Kidney glomerular epithelial cell (primary cell): ENCODE measurements at regions not wholly inside any gene's neighbourhood (a gene's known extent, or its start where the extent isn't known, plus 50 kb on each side); places are given as distances from the start of the nearest gene placed in this dataset.
"Not testable (repeated sequence)": the region's sequence is repeated elsewhere in the genome, so short reads cannot be mapped to it uniquely, and the experiment has no call there.

Experiments
- DNase-seq: peaks from one replicate; lab custom pipeline; 2025; lab: John Stamatoyannopoulos, UW

DNA sequence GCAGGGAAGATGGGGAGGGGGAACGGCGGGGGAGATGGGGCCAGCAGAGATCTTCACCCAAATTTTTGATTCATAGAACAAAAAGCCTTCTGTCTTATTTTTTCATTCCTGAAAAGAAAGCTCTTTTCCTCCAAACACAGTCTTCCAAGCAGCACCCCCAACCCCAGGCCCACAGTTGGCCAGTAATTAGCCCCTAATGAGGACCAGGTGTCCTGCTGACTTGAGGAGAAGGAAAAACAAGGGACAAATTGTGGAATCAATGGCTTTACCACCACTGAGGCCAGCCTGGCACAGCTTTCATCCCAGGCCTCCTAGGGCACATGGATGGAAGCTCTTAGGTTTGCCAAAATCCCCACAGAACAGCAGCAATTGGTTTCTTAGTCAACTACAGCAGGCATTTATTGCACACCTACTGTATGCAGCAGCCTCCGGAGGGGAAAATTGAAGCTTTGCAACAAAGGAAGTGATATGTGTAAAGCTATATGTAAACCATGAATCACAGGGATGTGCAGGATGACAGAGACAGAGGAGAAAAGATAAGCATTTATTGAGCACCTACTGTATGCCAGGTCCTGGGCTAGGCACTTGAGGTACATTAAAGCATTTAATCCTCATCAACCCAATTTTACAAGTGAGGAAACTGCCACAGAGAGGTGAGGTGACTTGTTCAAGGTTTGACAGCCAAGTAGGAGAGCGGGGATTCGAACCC lies 199.5 kb downstream of the TBC1D2B start:
- no peak for DNase-seq

- not testable (repeated sequence) for DNase-seq
Observed at GRCh38 chr15:77876107-77876820, 201.2 kb downstream of the TBC1D2B start.

DNA sequence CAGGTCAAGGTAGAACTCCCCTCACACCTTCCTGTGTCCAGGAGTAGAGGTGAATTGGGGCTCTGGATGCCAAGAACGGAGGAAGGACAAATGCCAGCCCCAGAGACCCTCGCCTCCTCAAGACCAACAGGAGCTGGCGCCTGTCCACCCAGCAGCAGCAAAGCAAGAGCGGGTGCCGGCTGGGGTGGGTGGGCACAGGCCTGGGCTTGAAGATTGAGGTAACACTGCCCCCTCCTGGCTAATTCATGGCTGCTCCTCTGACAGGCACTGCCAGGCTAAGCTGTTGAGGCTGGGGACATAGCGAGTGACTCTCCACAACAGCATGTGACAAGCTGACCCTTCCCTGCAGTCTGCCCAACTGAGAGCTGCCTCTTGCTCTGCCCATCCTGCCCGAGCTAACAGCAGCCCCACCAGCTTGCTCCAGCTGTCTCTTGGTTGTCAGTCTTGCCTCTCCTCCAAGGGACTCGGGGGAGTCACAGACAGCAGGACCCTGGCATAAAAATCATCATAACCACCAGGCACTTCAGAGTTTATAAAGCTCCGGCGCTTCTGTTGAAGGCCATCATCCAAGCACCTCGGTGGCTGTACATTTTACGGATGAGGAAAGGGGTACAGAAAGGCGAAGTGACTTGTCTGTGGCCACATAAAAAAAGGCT lies 202.3 kb downstream of the TBC1D2B start:
- peak; percentile 7 for DNase-seq

DNA sequence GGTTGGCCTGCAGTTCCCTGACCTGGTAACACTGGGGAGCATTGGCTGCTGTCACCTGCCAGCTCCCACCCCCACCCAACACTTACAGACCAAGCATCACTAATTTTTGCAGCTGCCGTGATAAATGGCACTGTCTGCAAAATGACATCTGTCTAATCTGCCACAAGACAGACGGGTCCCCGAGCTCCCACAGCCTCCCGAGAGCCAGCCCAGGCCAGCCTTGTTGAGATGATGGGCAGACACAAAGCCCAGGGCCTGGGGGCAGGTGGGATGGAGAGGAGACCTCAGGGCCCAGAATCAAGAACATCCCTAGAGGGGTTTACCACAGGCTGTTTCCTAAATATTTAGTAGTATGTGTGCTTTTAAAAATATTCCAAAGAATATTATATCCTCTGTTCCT lies 203.4 kb downstream of the TBC1D2B start:
- DNase-seq: no peak

- not testable (repeated sequence) for DNase-seq
Observed at GRCh38 chr15:77872521-77873425, 204.7 kb downstream of the TBC1D2B start.

GRCh38 chr15:77871852-77872371 lies 205.6 kb downstream of the TBC1D2B start:
- DNase-seq: no peak

GRCh38 chr15:77870195-77871065 lies 207.1 kb downstream of the TBC1D2B start:
- peak; percentile 72 for DNase-seq

- peak; percentile 51 for DNase-seq
Observed at GRCh38 chr15:77869021-77869895, 208.3 kb downstream of the TBC1D2B start.

GRCh38 chr15:77868048-77868629 lies 209.4 kb downstream of the TBC1D2B start:
- not testable (repeated sequence) for DNase-seq

DNA sequence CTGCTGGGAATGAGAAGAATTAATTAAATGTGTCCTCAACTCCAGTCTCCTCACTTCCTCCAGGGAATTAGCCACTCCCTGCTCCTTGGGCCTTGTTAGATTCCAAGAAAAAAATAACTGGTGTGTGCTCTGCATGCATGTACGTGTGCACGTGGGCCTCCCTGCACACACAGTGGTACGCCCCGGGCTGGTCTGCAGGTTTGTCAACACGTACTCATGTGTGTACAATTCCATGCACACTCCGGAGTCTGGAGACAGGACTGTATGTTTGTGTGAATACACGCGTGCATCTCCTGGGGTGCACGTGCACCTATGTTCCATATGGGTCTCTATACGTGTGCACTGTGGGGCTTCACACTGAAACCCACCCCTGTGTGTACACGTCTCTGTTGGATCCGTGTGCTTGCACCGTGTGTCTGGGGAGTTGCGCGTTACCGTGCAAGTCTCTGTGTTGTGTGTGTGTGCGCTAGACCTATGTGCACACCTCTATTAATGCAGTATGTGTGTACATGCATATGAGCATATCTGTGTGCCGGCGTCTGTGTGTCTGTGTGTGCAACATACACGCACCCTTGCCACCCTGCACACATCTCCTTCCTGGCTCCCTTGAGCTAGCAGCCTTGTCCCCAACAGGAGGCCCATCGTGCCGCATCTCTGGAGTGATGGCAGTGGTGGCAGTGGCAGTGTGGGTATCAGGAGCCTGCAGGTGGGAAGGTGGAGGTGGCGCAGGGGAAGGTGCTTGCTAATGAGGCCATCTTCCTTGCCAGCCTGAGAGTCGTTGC lies 210.1 kb downstream of the TBC1D2B start:
- no peak for DNase-seq

GRCh38 chr15:77866596-77867125 lies 210.8 kb downstream of the TBC1D2B start:
- DNase-seq: no peak

- DNase-seq: no peak
Observed at GRCh38 chr15:77866186-77866585, 211.3 kb downstream of the TBC1D2B start.

DNA sequence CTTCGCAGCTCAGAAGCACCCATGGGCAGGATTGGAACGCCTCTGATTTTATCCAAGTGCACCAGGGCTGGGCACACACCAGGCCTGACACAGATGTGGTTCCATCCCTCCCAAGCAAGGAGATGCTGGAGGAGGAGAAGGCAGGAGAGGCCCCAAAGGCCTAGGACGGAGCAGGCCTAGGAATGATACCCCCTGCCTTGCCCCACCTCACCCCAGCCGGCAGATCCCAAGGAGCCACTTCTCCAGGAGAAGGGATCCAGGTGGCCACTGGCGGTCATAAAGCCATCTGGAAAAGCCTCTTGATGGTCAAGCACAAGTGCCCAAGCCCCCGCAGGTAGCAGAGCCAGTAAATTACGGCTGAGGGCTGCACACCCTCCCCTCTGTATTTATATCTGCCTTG lies 211.8 kb downstream of the TBC1D2B start:
- no peak for DNase-seq

DNA sequence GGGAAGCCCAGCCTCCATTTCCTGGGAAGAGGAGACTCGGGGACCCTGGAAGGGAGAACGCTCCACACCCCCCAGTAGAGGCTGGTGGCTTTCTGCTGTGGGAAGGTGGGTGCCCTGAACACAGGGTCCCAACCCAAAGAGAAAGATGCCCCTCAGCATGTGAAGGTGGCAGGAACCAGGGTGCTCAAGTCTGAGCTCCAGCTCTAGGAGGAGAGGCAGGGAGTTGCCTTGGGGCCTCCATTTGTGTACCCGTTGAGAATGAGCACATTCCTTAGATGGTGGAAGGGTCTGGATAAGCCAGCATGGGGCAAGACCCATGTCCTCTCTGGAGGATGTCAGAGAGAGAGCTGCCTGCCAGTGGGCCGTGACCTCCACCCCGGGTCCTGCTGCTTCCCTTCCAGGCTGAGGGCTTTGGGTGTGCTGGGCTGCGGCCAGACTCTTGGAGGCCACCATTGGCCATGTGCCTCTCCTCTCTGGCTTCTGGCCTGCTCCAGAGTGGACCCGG lies 212.4 kb downstream of the TBC1D2B start:
- no peak for DNase-seq

- peak; percentile 25 for DNase-seq
Observed at GRCh38 chr15:77864211-77865105, 213.1 kb downstream of the TBC1D2B start.

GRCh38 chr15:77863491-77864105 lies 213.9 kb downstream of the TBC1D2B start:
- no peak for DNase-seq
